GM19238 (cell line): ENCODE measurements at regions not wholly inside any gene's neighbourhood (a gene's known extent, or its start where the extent isn't known, plus 50 kb on each side); places are given as distances from the start of the nearest gene placed in this dataset.

Experiments
- DNase-seq: peaks from one replicate; pipeline ENCODE4 v3.0.0; 2011; ENCODE audit warnings: low spot score; ENCODE audit not compliant: insufficient read length

DNA sequence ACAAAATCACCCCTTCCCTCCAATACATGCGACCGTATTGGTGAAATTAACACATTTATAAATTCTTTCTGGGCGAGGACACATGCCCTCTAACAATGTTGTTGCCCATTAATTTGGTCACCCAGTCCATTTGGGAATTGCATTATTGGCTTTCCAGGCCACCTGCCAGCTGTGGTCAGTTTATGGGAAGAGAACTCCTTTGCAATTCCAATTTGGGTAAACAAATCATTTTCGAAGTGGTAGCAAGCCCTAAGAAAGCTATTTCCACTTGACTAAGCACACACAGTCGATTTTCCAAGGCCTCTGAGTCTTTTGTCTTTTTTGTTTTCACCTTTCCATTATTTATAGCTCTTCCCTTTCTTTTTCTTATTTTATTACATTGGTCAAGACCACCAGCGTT lies 362.3 kb upstream of the RGMA start:
- no peak for DNase-seq

DNA sequence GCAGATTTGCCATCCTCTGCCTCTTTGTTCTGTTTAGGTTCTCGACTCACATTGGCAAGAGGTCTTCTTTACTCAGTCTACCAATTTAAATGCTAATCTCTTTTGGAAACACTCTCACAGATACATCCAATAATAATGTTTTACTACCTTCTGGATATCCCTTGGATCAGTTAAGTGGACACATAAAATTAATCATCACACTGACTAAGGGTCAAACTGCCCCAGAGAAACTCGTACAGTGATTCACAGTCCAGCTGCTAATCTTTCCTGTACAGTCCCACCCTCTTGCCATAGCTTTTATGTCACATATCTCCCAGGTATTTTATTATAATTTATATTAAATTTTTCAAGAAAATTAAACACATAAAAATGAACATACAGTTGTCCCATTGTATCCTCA lies 360.8 kb upstream of the RGMA start:
- DNase-seq = no peak

DNA sequence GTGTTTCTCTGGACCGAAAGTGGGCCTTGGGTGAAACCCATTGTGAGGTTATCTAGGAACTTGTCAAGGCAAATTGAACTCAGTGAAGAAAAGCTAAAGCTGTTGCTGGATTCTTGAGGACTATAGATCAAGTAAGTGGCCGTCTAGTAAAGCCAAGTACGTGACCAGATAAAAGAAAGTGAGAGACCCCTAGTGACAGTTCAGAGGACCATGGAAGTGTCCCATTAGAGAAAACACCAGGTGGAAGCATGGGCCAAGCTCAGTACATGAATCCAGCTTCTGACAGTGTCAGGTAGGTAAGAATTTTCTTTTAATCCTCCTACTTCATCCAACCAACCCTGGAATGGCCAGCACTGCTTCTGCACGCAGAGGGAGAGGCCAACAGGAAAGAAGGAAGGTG lies 349.3 kb upstream of the RGMA start:
- DNase-seq = no peak

DNA sequence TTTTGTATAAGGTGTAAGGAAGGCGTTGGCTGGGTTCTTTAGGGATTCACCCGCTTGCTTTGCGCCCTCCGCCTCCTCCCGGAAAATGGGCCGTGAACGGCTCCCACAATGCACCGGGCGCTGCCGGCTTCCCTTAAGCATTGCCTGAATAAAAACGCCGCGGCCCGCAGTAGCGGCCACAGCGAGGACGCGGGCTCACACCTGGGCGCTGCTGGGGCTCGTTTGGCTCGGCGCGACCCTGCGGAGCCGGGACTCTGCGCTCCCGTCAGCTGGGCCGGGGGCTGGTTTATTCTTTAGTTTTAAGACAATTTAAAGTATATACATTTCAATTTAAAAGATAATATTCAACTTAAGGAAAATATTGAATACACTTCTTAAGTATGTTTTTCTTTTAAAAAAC lies 343.5 kb upstream of the RGMA start:
- no peak for DNase-seq

DNA sequence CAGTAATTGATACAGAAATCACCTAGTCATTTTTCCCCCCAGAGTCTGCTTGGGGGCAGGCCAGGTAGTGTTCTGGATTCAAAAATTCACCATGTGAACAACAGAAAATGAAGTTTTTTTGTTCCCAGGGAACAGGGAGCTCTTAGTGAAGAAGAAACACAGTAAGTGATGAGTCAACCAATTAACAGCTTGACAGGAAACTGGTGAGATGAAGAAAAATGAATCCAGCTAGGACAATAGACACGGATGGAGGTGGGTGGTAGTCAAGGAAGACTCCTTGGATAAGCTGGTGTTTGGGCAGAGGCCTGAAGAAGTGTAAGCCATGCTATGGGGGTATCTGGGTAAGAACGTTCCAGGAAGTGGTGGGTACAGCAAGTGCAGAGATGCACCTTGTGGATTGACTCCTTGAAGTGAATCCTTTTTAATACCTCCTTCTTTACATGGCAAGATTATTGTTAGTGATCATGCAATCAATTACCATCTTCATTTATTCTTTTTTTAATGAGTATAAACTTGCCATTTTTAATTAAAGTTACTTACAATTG lies 339.9 kb upstream of the RGMA start:
- DNase-seq = no peak

DNA sequence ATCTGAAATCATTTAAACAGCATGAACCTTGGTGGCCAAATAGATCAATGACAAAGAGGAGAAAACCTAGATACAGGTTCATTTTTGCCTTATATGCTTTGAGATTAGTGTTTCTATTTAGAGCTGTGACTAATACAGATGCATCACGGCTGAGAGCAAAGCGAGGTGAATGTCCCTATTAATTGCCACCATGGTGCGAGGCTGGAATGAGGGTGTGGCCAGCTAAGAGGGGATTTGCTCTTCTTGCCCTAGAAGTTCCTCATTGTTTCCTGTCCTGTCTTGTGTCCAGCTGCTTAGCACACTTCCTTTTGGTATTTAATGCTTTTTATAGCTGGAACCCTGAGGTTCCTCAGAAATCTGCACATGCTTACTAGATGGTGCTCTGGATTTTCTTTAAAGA lies 339.1 kb upstream of the RGMA start:
- no peak for DNase-seq

DNA sequence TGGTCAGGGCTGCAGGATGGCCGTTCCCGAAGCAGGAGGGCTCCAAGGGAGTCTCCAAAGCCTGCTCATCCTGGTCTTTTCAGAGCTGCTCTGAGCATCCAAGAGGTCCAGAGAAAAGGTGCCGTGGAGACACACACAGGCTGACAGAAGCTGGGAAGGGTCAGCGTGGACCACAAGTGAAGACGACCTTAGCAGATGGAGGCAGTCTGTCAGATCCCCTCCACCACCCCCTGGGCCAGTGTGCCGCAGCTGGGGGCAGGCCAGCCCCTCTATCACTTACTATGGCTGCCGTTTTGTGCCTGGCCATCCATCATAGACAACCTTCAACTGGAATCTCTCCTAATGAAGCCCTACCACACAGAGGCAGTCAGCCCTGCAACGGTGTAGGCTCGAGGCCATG lies 335.1 kb upstream of the RGMA start:
- no peak for DNase-seq

DNA sequence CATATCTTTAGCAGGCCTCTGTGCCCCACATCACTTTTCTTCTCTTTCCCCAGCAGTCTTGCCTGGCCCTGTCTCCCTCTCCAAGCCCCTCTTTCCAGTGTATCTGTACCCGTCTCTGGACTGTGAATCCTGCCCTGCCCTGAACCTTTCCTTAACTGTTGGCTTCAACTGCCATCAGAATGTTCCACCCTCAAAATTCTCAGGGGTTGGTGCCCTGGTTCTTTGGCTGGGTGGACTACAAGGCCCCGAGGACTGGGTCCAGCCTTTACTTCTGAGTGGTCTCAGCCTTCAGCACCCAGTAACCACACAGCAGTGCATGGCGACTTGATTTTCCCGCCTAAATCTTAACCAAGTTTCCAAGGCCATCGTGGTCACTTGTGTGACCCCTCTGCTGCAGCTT lies 333.5 kb upstream of the RGMA start:
- no peak for DNase-seq

DNA sequence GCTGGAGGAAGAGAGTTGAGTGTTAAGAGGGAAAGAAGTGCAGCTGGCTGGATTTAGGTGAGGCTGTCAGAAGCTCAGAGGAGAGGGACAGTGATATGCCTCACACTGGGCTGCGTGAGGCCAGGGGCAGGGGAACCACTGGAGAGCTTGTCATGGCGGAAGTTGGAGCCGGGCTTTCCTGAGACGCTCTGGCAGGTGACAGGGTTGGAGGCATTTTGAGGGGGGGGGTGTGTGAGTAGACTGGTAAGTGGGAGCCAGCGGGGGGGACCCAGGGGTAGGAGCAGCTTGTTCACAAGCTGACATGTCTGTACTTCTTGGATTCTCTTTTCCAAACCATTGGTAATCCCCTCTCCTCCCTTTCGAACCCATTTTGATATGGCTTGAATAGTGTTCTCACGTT lies 331.5 kb upstream of the RGMA start:
- no peak for DNase-seq

DNA sequence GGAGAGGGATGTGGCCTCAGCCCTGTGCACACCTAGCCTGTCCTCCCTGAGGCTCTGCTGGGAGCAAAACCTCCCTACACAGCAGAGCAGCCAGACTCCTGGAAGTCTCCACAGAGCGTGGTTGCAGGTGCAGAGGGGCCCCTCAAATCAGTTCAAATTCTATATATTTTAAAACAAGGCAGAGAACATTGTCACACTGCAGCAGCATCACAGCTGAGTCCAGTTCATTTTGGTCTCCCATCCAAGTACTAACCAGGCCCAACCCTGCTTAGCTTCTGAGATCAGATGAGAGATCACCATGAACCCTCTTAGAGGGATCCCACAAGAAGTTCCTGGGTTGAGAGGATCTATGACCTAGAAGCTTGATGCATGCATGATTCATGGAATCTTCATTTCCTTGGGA lies 331.0 kb upstream of the RGMA start:
- DNase-seq = no peak

DNA sequence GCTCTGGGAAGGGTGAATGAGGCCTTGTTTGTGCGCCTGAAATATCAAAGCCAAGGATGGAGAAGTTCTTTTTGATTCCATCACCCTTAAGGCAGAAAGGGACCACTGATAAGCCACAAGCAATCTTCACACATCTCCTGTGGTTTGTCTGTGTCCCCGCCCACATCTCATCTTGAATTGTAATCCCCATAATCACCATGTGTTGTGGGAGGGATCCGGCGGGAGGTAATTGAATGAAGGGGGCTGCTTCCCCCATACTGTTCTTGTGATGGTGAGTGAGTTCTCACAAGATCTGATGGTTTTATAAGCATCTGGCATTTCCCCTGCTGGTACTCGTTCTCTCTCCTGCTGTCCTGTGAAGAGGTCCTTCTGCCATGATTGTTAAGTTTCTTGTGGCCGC lies 329.6 kb upstream of the RGMA start:
- DNase-seq = no peak

DNA sequence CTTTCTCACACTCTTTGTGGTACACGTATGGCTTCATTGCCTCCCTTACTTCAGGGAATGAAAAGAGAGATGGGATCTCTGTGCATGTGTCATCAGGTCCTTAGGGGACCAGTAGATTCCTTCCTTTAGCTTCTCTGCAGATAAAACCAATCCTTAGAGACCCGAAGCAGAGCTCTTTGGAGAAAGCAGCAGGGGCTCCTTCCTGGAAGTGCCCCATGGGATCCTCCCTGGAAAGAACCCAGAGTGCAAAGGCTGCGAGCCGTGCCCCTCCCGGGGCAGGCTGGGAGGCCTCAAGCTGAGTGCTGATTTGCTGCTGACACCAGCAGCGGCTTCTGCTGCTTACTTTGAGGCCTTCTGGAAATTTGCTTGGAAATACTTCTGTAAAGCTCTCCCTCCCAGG lies 328.6 kb upstream of the RGMA start:
- no peak for DNase-seq

DNA sequence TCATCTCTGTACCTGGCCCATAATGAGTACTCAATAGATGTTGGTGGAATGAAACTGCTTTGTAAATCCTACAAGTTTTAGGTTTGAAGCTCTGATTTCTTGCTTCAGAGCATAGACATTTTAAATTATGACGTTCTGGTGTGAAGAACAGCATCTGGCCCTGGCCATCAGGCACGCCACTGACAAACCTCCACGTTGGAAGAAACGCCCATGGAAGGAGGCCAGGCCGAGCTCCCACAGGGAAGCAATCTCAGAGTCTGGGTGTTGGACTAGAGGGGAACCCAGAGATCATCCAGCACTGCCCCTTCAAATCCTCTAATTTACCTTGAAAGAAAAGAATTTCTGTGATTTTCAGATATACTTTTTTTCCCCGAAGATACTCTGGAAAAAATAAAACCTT lies 328.1 kb upstream of the RGMA start:
- no peak for DNase-seq

DNA sequence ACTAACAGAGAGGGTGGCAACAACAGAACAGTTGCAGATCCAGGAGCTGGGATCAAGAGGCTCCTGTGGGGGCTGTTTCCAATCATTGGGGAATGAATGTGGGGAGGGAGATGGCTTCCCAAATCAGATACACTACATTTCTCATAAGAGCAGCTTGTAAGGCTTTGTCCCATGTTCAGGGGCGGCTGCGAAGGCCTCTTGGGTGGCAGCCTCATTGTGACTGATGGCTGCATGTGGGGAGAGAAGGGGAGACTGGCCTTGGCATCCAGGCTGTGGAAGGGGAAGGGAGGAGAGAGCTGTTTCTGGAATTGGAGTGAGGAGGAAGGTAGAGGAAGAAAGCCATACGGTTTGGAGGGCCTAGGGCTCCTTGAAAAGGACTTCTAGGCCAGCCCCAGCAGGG lies 326.6 kb upstream of the RGMA start:
- no peak for DNase-seq

DNA sequence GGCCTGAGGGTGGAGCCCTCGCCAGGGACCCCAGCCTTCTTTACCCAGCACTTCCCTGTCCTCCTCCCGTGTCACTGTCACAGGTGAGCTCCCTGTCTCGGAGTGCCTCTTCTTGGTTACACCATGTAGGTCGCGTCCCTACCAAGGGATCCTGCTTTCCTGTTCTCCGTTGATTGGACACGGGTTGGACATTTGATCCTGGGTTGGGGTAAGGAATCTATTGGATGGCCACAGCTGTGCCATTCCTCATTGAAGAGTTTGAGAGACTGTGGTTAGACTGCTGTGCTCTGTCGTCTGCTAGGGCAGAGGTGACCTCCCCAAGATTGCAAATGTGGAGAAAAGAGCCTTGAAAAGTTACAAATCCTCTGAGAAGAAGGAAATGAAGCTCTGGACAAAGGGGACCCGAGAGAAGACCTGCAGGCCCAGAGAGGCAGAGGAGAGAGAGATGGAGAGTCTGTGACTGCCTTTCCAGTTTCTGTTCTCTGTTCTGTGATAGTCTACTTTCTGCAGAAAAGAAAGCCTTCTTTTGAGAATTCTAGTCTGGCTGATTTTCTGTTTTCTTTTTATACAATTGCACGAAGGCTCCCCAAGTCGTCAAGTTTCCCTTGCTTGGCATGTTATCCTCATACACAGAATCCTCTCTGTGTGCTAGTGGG lies 325.7 kb upstream of the RGMA start:
- no peak for DNase-seq

DNA sequence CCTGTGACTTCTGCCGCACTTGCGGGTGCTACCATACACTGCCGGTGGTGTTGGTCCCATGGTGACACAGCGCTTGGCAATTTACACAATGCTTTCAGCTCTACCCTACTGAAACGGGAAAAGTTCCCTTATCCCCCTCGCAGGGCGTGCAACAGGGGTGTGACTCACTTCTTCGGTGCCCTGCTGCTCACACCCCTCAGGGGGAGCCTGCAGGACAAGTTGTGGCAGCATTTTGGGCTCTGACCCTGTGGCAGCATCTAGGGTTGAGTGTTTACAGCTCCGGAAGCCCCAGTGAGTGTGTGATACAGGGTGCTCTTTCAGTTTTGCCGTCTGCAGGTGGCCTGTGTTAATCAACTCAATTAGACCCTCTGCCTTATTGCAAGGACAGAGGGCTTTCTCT lies 324.7 kb upstream of the RGMA start:
- no peak for DNase-seq

DNA sequence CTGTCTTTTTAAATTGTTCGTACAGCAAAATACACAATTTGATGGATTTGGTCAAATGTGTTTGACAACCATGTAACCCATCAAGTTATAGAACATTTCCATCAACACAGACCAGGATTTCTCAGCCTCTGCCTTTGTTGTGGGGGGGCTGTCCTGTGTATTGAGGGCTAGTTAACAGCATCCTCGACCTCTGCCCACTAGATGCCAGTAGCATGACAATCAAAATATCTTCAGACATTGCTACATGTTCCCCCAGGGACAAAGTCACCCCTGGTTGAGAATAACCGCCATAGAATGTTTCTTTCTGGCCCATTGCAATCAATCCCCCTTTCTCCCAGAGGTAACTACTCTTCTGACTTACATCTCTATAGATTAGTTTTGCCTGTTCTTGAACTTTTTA lies 310.1 kb upstream of the RGMA start:
- DNase-seq = no peak

DNA sequence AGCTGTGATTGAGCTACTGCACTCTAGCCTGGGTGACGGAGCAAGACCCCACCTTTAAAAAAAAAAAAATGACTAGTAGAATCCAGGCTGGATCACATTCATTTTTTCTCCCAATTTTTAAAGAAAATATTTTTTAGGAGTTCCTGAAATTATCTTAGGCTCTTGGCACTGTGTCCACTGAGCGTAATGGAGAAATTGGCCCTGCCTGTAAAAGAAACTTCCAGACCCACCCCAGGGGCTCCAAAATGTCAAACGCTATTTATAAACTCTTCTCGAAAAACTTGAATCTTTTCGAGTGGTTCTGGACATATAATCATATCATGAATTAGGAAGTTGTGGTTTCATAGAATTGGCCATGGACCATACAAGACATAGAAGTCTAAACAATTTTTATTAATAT lies 300.2 kb upstream of the RGMA start:
- no peak for DNase-seq

DNA sequence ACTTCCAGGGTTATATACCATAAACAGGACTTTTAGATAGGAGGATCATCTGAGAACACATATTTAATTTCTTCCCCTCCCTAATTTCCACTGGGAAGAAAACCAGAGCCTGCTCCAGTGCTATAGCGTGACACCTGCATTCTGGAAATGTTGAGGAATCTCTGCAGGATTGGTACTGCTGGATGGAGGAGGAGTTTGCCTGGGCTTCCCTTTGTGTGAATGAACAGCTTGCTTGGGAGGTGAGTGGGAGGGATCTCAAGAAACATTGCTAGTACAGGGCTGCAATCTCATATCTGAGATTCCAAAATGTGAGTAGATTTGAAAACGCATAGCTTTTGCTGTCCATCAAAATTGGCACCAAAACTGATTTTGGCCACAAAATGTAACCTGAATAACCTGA lies 295.9 kb upstream of the RGMA start:
- DNase-seq = no peak

DNA sequence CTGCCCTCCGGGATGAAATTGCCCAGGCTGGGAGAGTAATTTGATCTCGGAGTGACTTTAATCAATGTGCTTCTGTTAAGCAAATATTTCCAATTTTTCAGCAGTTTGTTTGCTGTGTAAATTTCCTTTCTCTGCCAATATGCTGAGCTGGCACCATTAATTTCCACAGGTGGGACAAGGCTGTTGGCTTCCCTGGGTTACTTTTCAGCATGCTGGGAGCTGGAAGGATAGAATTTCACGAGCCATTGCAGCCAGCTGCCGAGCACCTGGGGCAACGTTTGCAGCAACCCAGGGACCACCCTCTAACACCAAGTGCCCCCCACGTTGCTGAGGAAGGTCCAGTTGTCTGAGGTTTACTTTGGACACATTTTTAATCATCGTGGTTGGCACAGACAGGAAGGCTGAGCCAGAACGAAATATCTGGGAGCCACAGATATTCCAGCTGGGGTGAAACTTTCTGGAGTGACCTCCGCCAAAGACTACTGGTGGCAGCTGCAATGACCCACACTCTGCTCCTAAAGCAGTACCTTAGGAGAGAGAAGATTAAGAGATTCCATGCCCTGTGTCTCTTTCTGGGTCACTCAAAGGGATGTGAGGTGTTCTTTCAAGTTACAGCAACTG lies 293.3 kb upstream of the RGMA start:
- no peak for DNase-seq

DNA sequence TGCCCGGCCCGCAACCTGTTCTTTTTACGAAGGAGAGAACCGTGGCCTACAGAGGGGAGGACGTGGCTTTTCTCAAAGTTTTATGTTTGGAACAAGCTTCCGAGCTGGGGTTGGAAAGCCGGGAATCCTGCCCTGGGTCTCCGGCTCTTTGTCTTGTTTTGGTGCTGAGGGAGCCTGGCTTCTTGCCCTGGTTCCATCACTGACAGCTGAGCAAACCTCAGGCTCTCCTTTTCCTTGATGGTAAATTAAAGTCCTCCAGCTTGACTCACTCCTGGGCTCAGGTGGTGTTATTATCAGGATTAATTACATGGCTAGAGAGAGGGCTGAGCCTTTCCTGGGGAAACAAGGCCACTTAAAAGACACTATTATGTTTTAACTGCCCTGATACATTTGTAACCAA lies 289.5 kb upstream of the RGMA start:
- DNase-seq = no peak

DNA sequence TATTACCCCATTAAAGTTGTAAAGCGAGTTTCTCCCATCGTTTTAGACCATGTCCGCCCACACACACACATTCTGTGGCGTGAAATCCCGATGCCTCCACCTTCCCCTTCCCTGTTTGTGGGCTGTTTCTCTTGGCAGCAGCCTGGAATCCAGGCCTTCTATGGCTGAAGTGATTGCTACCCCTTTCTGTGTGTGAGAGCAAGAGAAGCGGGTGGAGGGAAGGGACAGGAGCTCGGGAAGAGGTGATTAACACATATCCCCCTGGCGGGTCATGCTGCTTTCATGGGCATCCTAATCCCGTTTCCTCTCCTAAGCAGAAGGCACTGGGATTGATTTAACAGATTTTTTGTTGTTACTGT lies 283.8 kb upstream of the RGMA start:
- no peak for DNase-seq

DNA sequence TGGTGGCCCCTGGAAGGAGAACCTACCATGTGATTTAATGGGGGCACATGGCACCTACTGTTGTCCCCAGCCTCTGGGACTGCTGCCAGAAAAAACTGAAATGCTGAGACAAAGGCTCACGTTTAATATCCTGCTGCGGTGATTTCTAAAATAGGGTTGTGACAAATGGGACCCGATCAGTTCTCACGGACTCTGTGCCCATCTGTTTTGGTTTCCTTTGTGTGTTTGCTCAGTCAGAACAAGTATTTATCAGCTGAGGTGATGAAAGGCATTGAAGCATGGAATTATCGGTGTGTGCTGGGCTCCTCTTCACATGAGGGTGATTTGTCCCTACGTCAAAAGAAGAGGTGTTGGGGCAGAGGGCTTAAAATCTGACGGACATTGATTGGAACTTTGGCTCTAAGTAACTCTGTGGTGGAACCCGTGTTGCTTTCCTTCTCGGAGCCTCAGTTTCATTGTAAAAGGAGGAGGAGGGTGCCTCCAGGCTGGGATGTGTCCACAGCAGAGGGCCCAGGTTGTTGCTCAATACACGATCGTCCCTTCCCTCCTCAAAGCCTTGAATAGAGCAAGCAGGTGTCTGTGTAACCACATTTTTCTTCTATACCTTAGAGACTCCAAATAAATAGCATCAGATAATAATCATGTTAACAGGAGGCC lies 283.3 kb upstream of the RGMA start:
- DNase-seq = no peak
